ENCODE measurements at regions not wholly inside any gene's neighbourhood (a gene's known extent, or its start where the extent isn't known, plus 50 kb on each side); places are given as distances from the start of the nearest gene placed in this dataset.

- DNase-seq (ENCODE audit: low spot score), result no peak
Measured at GRCh38 chr3:90016555-90016954, 909.1 kb downstream of the EPHA3 start.

GRCh38 chr3:90018779-90019178 lies 911.4 kb downstream of the EPHA3 start:
- no peak for DNase-seq (ENCODE audit: low spot score)

- no peak for DNase-seq (ENCODE audit: low spot score)
Measured at GRCh38 chr3:90025019-90025418, 917.6 kb downstream of the EPHA3 start.

- DNase-seq (ENCODE audit: low spot score), result no peak
Measured at GRCh38 chr3:90026406-90026805, 919.0 kb downstream of the EPHA3 start.

- no peak for DNase-seq (ENCODE audit: low spot score)
Measured at GRCh38 chr3:90031121-90031520, 923.7 kb downstream of the EPHA3 start.

- no peak for DNase-seq (ENCODE audit: low spot score)
Measured at GRCh38 chr3:90032980-90033641, 925.7 kb downstream of the EPHA3 start.

GRCh38 chr3:90034038-90034437 lies 926.6 kb downstream of the EPHA3 start:
- no peak for DNase-seq (ENCODE audit: low spot score)

GRCh38 chr3:90035643-90036042 lies 928.2 kb downstream of the EPHA3 start:
- no peak for DNase-seq (ENCODE audit: low spot score)

GRCh38 chr3:90036939-90037469 lies 929.6 kb downstream of the EPHA3 start:
- DNase-seq (ENCODE audit: low spot score), result no peak

- no peak for DNase-seq (ENCODE audit: low spot score)
Measured at GRCh38 chr3:90039994-90040393, 932.6 kb downstream of the EPHA3 start.

- DNase-seq (ENCODE audit: low spot score), result no peak
Measured at GRCh38 chr3:90040554-90040953, 933.1 kb downstream of the EPHA3 start.

GRCh38 chr3:90041995-90042394 lies 934.6 kb downstream of the EPHA3 start:
- no peak for DNase-seq (ENCODE audit: low spot score)

GRCh38 chr3:90043287-90043686 lies 935.9 kb downstream of the EPHA3 start:
- no peak for DNase-seq (ENCODE audit: low spot score)

GRCh38 chr3:90044084-90044816 lies 936.8 kb downstream of the EPHA3 start:
- no peak for DNase-seq (ENCODE audit: low spot score)

- no peak for DNase-seq (ENCODE audit: low spot score)
Measured at GRCh38 chr3:90052425-90052950, 945.1 kb downstream of the EPHA3 start.

- DNase-seq (ENCODE audit: low spot score), result no peak
Measured at GRCh38 chr3:90054311-90054710, 946.9 kb downstream of the EPHA3 start.

GRCh38 chr3:90055666-90056065 lies 948.2 kb downstream of the EPHA3 start:
- DNase-seq (ENCODE audit: low spot score), result no peak

GRCh38 chr3:90056281-90057032 lies 949.0 kb downstream of the EPHA3 start:
- no peak for DNase-seq (ENCODE audit: low spot score)

GRCh38 chr3:90062016-90062415 lies 954.6 kb downstream of the EPHA3 start:
- DNase-seq (ENCODE audit: low spot score), result no peak

GRCh38 chr3:90062631-90063200 lies 955.3 kb downstream of the EPHA3 start:
- DNase-seq (ENCODE audit: low spot score), result no peak

- DNase-seq (ENCODE audit: low spot score), result no peak
Measured at GRCh38 chr3:90068783-90069182, 961.4 kb downstream of the EPHA3 start.

- DNase-seq (ENCODE audit: low spot score), result no peak
Measured at GRCh38 chr3:90069748-90070147, 962.3 kb downstream of the EPHA3 start.
